ENCODE measurements at regions not wholly inside any gene's neighbourhood (a gene's known extent, or its start where the extent isn't known, plus 50 kb on each side); places are given as distances from the start of the nearest gene placed in this dataset.
A peak's percentile ranks its signal among the peaks of the same experiment; 100 is the strongest.
"Not testable (repeated sequence)": the region's sequence is repeated elsewhere in the genome, so short reads cannot be mapped to it uniquely, and the experiment has no call there.

DNA sequence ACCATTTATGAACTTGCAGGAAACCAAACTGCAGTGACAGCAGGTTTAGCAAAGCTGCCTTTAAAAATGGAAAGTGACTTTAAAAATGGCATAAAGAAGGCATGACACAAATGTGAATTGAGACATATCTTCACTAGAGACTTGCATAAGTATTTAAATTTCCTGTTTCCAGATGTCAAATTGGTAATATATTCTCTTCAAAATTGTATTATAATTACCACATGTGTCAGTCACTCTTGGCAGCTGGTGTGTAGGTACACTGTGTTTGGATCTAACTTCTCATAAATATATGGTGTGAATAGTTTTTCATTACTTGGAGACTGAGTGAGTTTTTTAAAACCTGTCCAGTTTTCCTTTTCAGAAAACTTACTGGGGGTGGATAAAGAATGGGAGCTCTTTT is 636.2 kb upstream of the SGO1 start:
- DNase-seq (ENCODE audit: low read depth) = no peak

GRCh38 chr3:20820872-20821271 is 634.9 kb upstream of the SGO1 start:
- DNase-seq (ENCODE audit: low read depth) = not testable (repeated sequence)

DNA sequence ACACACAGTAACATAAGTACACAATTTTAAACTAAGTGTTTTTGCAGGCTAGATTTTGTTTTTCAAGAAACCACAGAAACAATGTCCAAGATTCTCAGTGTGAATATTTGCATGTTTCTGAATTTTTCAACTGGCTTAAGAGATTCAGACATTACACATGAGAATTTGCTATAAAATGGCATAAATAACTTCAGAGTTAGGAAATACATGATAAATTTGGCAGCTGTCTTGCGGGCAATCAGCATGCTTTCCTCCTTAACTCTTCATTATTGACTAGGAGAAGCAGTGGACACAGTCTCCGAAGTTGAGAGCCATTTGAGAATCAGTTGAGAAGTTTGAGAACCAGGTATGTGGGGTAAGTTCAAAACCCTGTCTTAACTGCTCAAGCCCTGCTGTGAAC is 625.6 kb upstream of the SGO1 start:
- DNase-seq (ENCODE audit: low read depth) = no peak

GRCh38 chr3:20811006-20811405 is 625.0 kb upstream of the SGO1 start:
- no peak for DNase-seq (ENCODE audit: low read depth)

DNA sequence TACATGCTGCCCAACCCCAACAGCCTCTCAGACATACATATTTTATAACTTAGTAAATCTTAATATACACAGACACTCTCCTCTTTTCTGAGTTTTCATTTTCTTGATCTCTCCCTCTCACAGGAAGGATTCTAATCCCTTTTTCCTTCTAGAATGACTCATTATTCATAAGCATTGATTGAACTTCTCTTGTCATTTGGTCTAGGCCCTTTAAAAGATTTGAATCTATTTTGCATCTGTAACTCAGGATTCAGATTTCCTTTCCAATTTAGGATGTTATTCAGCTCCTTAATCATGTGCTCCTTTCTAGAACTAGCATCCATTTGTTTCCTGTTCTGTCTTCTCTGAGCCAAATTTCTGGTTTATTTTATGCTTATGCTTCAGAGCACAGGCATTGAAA is 624.5 kb upstream of the SGO1 start:
- DNase-seq (ENCODE audit: low read depth) = no peak

- no peak for DNase-seq (ENCODE audit: low read depth)
Measured at GRCh38 chr3:20809356-20809755, 623.4 kb upstream of the SGO1 start.

GRCh38 chr3:20808864-20809263 is 622.9 kb upstream of the SGO1 start:
- DNase-seq (ENCODE audit: low read depth) = no peak

DNA sequence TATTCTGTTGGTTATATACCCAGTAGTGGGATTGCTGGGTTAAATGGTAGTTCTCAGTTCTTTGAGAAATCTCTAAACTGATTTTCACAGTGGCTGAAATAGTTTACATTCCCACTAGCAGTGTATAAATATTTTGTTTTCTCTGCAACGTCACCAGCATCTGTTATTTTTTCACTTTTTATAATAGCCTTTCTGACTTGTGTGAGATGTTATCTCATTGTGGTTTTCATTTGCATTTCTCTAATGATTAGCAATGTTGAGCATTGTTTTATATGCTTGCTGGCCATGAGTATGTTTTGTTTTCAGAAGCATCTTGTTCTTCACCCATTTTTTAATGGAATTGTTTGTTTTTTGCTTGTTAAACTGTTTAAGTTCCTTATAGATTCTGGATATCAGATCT is 612.7 kb upstream of the SGO1 start:
- no peak for DNase-seq (ENCODE audit: low read depth)

DNA sequence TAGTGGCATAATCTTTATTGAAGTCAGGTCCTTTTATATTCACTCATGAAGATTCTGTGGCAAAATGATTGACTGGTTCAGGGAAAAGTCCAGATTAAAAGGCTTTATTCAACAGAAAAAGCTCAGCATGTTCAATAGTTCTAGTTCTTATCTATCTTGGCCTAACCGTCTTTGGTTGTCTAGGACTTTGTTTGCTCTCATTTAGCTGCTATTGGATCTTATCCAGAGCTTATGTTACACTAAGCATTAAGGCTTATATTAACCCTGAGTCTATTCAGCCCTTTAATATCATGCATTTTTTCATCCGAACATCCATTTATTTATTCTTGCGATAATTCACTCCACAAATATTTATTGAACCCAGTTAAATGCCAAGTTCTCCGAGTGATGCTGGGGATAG is 601.0 kb upstream of the SGO1 start:
- DNase-seq (ENCODE audit: low read depth) = no peak

DNA sequence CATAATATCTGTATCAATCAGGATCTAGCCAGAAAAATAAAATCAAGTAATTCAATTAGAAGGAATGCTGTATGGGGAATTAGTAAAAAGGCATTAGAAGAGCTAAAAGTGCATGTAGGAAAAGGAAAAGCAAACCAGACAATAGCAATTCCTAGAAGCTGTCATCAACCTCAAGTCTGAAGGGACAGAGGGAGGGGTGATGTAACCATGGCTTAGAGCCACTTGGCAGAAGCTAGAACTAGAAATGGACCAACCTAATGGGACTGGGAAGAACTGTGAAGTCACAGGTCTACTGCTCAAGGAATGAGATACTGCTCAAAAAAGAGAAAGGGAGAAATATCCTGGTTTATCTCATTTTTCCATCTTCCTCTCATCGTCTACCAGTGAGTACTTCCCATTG is 590.7 kb upstream of the SGO1 start:
- DNase-seq (ENCODE audit: low read depth) = no peak

- DNase-seq (ENCODE audit: low read depth) = no peak
Measured at GRCh38 chr3:20776286-20776685, 590.3 kb upstream of the SGO1 start.

GRCh38 chr3:20773320-20773984 is 587.4 kb upstream of the SGO1 start:
- DNase-seq (ENCODE audit: low read depth) = no peak

GRCh38 chr3:20772869-20773268 is 586.9 kb upstream of the SGO1 start:
- no peak for DNase-seq (ENCODE audit: low read depth)

GRCh38 chr3:20769430-20769829 is 583.4 kb upstream of the SGO1 start:
- DNase-seq (ENCODE audit: low read depth) = no peak

DNA sequence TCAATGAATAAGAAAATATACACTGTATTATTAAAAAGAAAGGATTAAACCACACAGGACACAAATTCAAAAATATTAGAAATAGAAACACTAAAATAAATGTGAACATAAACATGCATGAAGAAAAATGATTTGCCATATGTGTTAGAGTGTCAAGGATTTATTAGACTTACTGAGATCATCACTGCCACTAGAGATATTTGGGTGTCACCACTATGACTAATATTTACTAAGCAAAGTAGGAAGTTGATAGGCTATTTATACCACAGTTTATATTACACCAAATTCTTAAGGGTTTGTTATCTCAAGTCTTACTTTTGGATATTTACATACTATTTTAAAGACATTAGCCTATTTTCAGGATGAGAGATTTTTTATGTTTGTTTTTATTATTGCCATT is 575.0 kb upstream of the SGO1 start:
- DNase-seq (ENCODE audit: low read depth) = no peak

DNA sequence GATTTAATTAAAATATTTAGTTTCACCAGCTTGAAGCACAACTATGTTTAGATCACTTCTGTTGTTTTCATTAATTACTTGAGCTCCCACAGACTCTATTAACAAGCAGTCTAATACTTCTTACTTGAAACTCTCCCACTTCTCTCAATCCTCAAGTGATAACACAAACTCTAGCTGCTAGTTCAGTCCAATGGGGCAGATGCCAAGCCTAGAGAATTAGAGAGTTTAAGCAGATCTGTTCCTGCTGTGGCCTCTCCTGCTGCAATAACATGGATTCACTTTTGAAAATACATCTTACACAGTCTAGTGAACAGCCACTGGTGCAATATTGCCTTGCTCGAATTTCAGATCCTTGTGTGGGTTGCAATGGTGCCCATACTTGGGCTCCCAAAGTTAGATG is 566.4 kb upstream of the SGO1 start:
- no peak for DNase-seq (ENCODE audit: low read depth)

DNA sequence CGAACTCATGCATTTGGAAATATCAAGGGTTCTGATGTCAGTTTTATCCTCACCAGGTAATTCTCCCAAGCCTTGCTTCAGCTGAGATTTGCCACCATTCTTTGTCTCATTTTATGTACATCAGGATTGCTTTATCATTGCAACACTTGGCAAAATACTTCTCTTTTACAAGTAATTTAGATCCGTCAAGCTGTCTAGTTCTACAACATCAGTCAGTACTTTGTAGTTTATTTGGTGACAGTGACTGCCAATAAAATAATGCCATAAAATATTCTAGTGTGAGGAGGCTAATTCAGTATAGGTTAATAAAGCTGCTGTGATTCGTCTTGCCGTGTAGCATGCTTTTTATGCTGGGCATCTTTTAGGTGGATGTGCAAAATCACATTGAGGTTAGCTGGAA is 565.3 kb upstream of the SGO1 start:
- no peak for DNase-seq (ENCODE audit: low read depth)

DNA sequence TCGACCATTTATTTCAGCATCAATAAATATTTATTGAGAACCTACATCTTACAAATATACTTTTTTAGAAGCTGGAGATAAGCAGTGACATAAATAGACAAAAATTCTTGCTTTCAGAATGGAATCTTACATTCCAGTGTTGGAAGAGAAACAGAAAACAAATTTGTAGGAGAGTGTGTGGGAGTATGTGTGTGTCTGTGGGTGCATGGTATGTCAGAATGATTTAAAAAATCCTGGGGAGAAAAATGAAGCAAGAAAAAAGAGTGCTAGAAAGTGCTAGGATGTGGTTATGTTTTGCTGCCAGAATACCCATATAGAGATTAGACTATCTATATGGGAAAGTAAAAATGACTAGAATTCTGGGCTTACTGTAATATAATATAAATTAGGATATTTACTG is 561.7 kb upstream of the SGO1 start:
- no peak for DNase-seq (ENCODE audit: low read depth)

GRCh38 chr3:20743553-20744321 is 557.7 kb upstream of the SGO1 start:
- no peak for DNase-seq (ENCODE audit: low read depth)

- DNase-seq (ENCODE audit: low read depth) = no peak
Measured at GRCh38 chr3:20742903-20743552, 557.0 kb upstream of the SGO1 start.

DNA sequence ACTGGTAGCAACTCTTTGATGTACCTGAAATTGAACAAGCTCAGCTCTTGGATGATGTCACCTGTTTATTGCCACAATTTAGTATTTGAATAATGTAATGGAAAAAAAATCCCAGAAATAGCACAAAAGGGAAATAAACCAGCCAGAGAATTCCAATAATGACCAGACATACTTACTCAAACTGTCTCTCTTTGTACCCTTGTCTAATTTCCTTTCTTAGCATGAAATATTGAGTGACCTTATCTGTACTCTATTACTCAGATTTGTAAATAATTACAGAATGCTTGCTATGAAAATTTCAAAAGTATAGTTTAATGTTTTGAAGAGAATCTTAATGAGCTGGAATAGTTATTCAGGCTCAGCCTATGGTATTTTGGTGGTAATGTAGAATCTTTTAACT is 555.4 kb upstream of the SGO1 start:
- DNase-seq (ENCODE audit: low read depth) = no peak

GRCh38 chr3:20739814-20740213 is 553.8 kb upstream of the SGO1 start:
- DNase-seq (ENCODE audit: low read depth) = peak; percentile 13

DNA sequence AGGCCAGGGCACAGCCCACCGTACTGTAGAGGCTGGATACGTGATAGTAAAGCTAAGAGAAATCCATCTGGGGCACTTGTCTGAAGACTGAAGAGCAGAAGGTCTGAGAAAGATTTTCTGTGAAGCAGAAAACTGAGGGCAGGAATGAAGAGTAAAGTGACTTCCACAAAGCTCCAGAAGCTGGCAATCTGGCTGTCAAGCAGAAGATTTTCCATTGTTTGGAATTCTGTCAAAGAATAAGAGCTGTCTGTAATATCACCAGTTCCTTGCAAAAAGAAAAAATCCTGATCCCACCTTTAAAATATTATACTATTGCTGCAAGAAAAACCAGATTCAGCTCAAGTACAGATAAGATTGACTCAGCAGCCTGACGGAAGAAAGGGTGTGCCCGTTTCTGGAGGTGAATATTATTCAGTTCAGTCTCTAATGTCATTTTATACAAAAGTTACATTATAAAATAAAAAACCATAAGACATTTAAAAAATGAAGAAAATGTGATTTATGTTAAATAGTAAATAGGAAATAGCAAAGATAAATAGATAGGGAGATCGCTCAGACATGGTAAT is 550.4 kb upstream of the SGO1 start:
- no peak for DNase-seq (ENCODE audit: low read depth)
